H9 (cell line): ENCODE measurements at regions not wholly inside any gene's neighbourhood (a gene's known extent, or its start where the extent isn't known, plus 50 kb on each side); places are given as distances from the start of the nearest gene placed in this dataset.

ENCODE experiments used
- DNase-seq: peaks from one replicate; pipeline ENCODE4 v3.0.0-alpha.2; 2017
- H2AFZ ChIP-seq: one replicate; pipeline ENCODE4 v1.6.1; 2013; ENCODE audit warnings: mild to moderate bottlenecking, low read length, control low read depth, moderate library complexity
- H2AK5ac ChIP-seq: 2 replicates; pipeline ENCODE4 v1.6.1; 2013; ENCODE audit warnings: low read length, control low read depth, mixed read lengths; ENCODE audit not compliant: insufficient read length
- H2BK120ac ChIP-seq: one replicate; pipeline ENCODE4 v1.6.1; 2013; ENCODE audit warnings: low read depth, mild to moderate bottlenecking, low read length, control low read depth, inconsistent platforms; ENCODE audit not compliant: poor library complexity, severe bottlenecking
- H2BK12ac ChIP-seq: 2 replicates; pipeline ENCODE4 v1.6.1; 2013; ENCODE audit warnings: low read length, control low read depth, mixed read lengths, low read depth; ENCODE audit not compliant: insufficient read length
- H2BK15ac ChIP-seq: 2 replicates; pipeline ENCODE4 v1.6.1; 2013; ENCODE audit warnings: low read depth, low read length, control low read depth
- H2BK20ac ChIP-seq: one replicate; pipeline ENCODE4 v1.6.1; 2013; ENCODE audit warnings: low read depth, mild to moderate bottlenecking, low read length, control low read depth, inconsistent platforms; ENCODE audit not compliant: poor library complexity, severe bottlenecking
- H2BK5ac ChIP-seq: 2 replicates; pipeline ENCODE4 v1.6.1; 2013; ENCODE audit warnings: low read length, control low read depth, mixed read lengths; ENCODE audit not compliant: insufficient read length
- H3K14ac ChIP-seq: 2 replicates; pipeline ENCODE4 v1.6.1; 2013; ENCODE audit warnings: low read length, control low read depth; ENCODE audit not compliant: insufficient read depth
- H3K18ac ChIP-seq: 2 replicates; pipeline ENCODE4 v1.6.1; 2013; ENCODE audit warnings: low read depth, mild to moderate bottlenecking, mixed read lengths, low read length, control low read depth; ENCODE audit not compliant: insufficient read length
- H3K23ac ChIP-seq: 2 replicates; pipeline ENCODE4 v1.6.1; 2013; ENCODE audit warnings: low read length, control low read depth, mixed read lengths, low read depth; ENCODE audit not compliant: insufficient read length
- H3K23me2 ChIP-seq: 2 replicates; pipeline ENCODE4 v1.6.1; 2013; ENCODE audit warnings: low read depth, mild to moderate bottlenecking, mixed read lengths, low read length, control low read depth; ENCODE audit not compliant: insufficient read length, poor library complexity, severe bottlenecking
- H3K27ac ChIP-seq: 2 replicates; pipeline ENCODE4 v1.5.1; 2013; ENCODE audit warnings: low read length, control low read depth, mixed read lengths, low read depth; ENCODE audit not compliant: insufficient read length
- H3K27me3 ChIP-seq: 2 replicates; pipeline ENCODE4 v1.6.1; 2013; ENCODE audit warnings: low read length, control low read depth, inconsistent platforms; ENCODE audit not compliant: insufficient read depth
- H3K4ac ChIP-seq: 2 replicates; pipeline ENCODE4 v1.6.1; 2013; ENCODE audit warnings: low read depth, mild to moderate bottlenecking, control low read depth, inconsistent platforms, low read length, moderate library complexity
- H3K4me1 ChIP-seq: 2 replicates; pipeline ENCODE4 v1.6.1; 2013; ENCODE audit warnings: low read length, control low read depth, inconsistent platforms; ENCODE audit not compliant: insufficient read depth
- H3K4me2 ChIP-seq: 2 replicates; pipeline ENCODE4 v1.6.1; 2013; ENCODE audit warnings: low read length, control low read depth, mixed read lengths; ENCODE audit not compliant: insufficient read length, insufficient read depth
- H3K56ac ChIP-seq: 2 replicates; pipeline ENCODE4 v1.6.1; 2013; ENCODE audit warnings: low read depth, mild to moderate bottlenecking, mixed read lengths, low read length, control low read depth; ENCODE audit not compliant: insufficient read length
- H3K79me1 ChIP-seq: 2 replicates; pipeline ENCODE4 v1.6.1; 2013; ENCODE audit warnings: low read depth, mild to moderate bottlenecking, moderate library complexity, low read length, control low read depth, inconsistent platforms; ENCODE audit not compliant: insufficient read depth, poor library complexity, severe bottlenecking
- H3K79me2 ChIP-seq: 2 replicates; pipeline ENCODE4 v1.6.1; 2013; ENCODE audit warnings: low read length, control low read depth, inconsistent platforms; ENCODE audit not compliant: insufficient read depth
- H3K9ac ChIP-seq: 2 replicates; pipeline ENCODE4 v1.6.1; 2013; ENCODE audit warnings: low read length, control low read depth, mixed read lengths; ENCODE audit not compliant: insufficient read length; ENCODE audit errors: extremely low read depth
- H3K9me3 ChIP-seq: one replicate; pipeline ENCODE4 v1.6.1; 2013; ENCODE audit warnings: low read depth, low read length, inconsistent platforms; ENCODE audit not compliant: control insufficient read depth
- H3T11ph ChIP-seq: one replicate; pipeline ENCODE4 v1.6.1; 2013; ENCODE audit warnings: mild to moderate bottlenecking, low read length, control low read depth, inconsistent platforms
- H4K20me1 ChIP-seq: one replicate; pipeline ENCODE4 v1.6.1; 2013; ENCODE audit not compliant: control insufficient read depth, insufficient read length, insufficient read depth
- H4K5ac ChIP-seq: 2 replicates; pipeline ENCODE4 v1.6.1; 2013; ENCODE audit warnings: low read depth, mild to moderate bottlenecking, mixed read lengths, low read length, control low read depth; ENCODE audit not compliant: insufficient read length
- H4K8ac ChIP-seq: replicated peaks from 2 replicates; pipeline ENCODE4 v1.6.1; 2013; ENCODE audit warnings: low read length, control low read depth, mixed read lengths, low read depth; ENCODE audit not compliant: insufficient read length
- H4K91ac ChIP-seq: 2 replicates; pipeline ENCODE4 v1.6.1; 2013; ENCODE audit warnings: low read depth, mild to moderate bottlenecking, moderate library complexity, mixed read lengths, low read length, control low read depth; ENCODE audit not compliant: insufficient read length
- H3K27ac Mint-ChIP-seq, 3 experiments: 2 replicates in 2 of 3; 3 replicates in 1 of 3; pipeline ENCODE4 v1.8.0; 2020 to 2021; ENCODE audit warnings: mixed read lengths in 3 of 3, mild to moderate bottlenecking in 1 of 3, moderate library complexity in 1 of 3
- H3K27me3 Mint-ChIP-seq: 2 replicates; pipeline ENCODE4 v1.8.0; 2021; ENCODE audit warnings: low read depth, mild to moderate bottlenecking, moderate library complexity, mixed read lengths
- H3K36me3 Mint-ChIP-seq, 3 experiments: 2 replicates in 2 of 3; 3 replicates in 1 of 3; pipeline ENCODE4 v1.8.0; 2020 to 2021; ENCODE audit warnings: low read depth in 3 of 3, mixed read lengths in 3 of 3; ENCODE audit not compliant: insufficient read depth in 1 of 3
- H3K4me1 Mint-ChIP-seq, 2 experiments: 2 replicates each; pipeline ENCODE4 v1.8.0; 2020; ENCODE audit warnings: mixed read lengths in 2 of 2
- H3K4me3 Mint-ChIP-seq, 2 experiments: 2 replicates in 1 of 2; 3 replicates in 1 of 2; pipeline ENCODE4 v1.8.0; 2020 to 2021; ENCODE audit warnings: mild to moderate bottlenecking in 2 of 2, mixed read lengths in 2 of 2, moderate library complexity in 1 of 2
- H3K9me3 Mint-ChIP-seq, 2 experiments: 2 replicates in 1 of 2; 3 replicates in 1 of 2; pipeline ENCODE4 v1.8.0; 2020; ENCODE audit warnings: mild to moderate bottlenecking in 2 of 2, mixed read lengths in 2 of 2, moderate library complexity in 1 of 2
- CTCF ChIP-seq: fragments of 200-600 bp; sonication (generic); conservative IDR thresholded peaks from 3 replicates; pipeline ENCODE4 v1.8.0; 2021; ENCODE audit warnings: antibody characterized with exemption, mild to moderate bottlenecking
- WGBS: extraction: QIAGEN DNeasy Blood & Tissue Kit; methylation state at CpG from one replicate; pipeline ENCODE4 v1.1.7; 2013; ENCODE audit warnings: missing lambda C conversion rate, low lambda C conversion rate, mixed read lengths; ENCODE audit not compliant: insufficient read length; ENCODE audit errors: extremely low coverage; 5-methylcytosine and 5-hydroxymethylcytosine counted together

GRCh38 chr10:9921544-9921943 lies 1096.1 kb upstream of the CELF2 start:
- no CpG with 5 or more reads among the region's 4 CpGs for WGBS
- H2BK120ac ChIP-seq, result no peak overlapping the region
- H3K27me3 Mint-ChIP-seq, result no peaks in the 10 kb centered on the region
- no peak overlapping the region for H3K4me3 Mint-ChIP-seq
- H3K9me3 ChIP-seq, result no peaks in the 10 kb centered on the region
- H2BK20ac ChIP-seq, result no peak overlapping the region
- H3K18ac ChIP-seq, result no peak overlapping the region
- no peak overlapping the region for H3K23ac ChIP-seq
- H4K20me1 ChIP-seq, result no peaks in the 10 kb centered on the region
- DNase-seq, result no peak
- H3K4me2 ChIP-seq, result no peak overlapping the region
- H3K27me3 ChIP-seq, result no peaks in the 10 kb centered on the region
- H4K8ac ChIP-seq, result no peak overlapping the region
- H3K79me1 ChIP-seq, result no peaks in the 10 kb centered on the region
- no peak overlapping the region for H3K4ac ChIP-seq
- no peak overlapping the region for H3K27ac Mint-ChIP-seq
- H3K56ac ChIP-seq, result no peak overlapping the region
- no peaks in the 10 kb centered on the region for H3K79me2 ChIP-seq
- H3T11ph ChIP-seq, result no peak overlapping the region
- no peak overlapping the region for H3K9ac ChIP-seq
- TF ChIP-seq CTCF, result no peak
- no peak overlapping the region for H2BK12ac ChIP-seq
- H3K4me1 Mint-ChIP-seq, result no peaks in the 10 kb centered on the region
- no peak overlapping the region for H4K91ac ChIP-seq
- no peak overlapping the region for H4K5ac ChIP-seq
- H3K27ac ChIP-seq, result no peak overlapping the region
- H2BK15ac ChIP-seq, result no peak overlapping the region
- peaks cover 0 to 5% of the 10 kb centered on the region in 2 experiments; a peak in 1 of 5 replicates for H3K9me3 Mint-ChIP-seq
- no peaks in the 10 kb centered on the region for H3K4me1 ChIP-seq
- H2AK5ac ChIP-seq, result no peak overlapping the region
- H3K36me3 Mint-ChIP-seq, result no peaks in the 10 kb centered on the region
- no peak overlapping the region for H2BK5ac ChIP-seq
- no peak overlapping the region for H3K14ac ChIP-seq
- H2AFZ ChIP-seq, result no peak overlapping the region
- no peaks in the 10 kb centered on the region for H3K23me2 ChIP-seq
